Keratinocyte (primary cell): ENCODE measurements at regions not wholly inside any gene's neighbourhood (a gene's known extent, or its start where the extent isn't known, plus 50 kb on each side); places are given as distances from the start of the nearest gene placed in this dataset.

ENCODE experiments used
- DNase-seq: peaks from one replicate; pipeline ENCODE4 v3.0.0-alpha.2; 2011; ENCODE audit warnings: low read depth, missing footprints, low spot score
- FAIRE-seq: peaks from 2 replicates; lab custom pipeline; 2011; peaks lifted over from hg19 to GRCh38; lab: Jason Lieb, UNC
- H2AFZ ChIP-seq: 2 replicates; pipeline ENCODE4 v1.6.0; 2012; ENCODE audit warnings: low read length, control low read depth, inconsistent platforms; ENCODE audit not compliant: control insufficient read depth
- H3K27ac ChIP-seq: 2 replicates; pipeline ENCODE4 v1.5.1; 2011; ENCODE audit warnings: low read length; ENCODE audit not compliant: control insufficient read depth, insufficient read depth
- H3K27me3 ChIP-seq: 3 replicates; pipeline ENCODE4 v1.6.0; 2011; ENCODE audit warnings: low read length; ENCODE audit not compliant: control insufficient read depth, insufficient read depth; ENCODE audit errors: extremely low read depth
- H3K36me3 ChIP-seq, 2 experiments: 2 replicates in 1 of 2; 3 replicates in 1 of 2; pipeline ENCODE4 v1.5.1; 2011; ENCODE audit warnings: low read length in 2 of 2, mild to moderate bottlenecking in 1 of 2; ENCODE audit not compliant: control insufficient read depth in 2 of 2, insufficient read depth in 2 of 2; ENCODE audit errors: extremely low read depth in 1 of 2
- H3K4me1 ChIP-seq: 3 replicates; pipeline ENCODE4 v1.5.1; 2011; ENCODE audit warnings: low read length; ENCODE audit not compliant: control insufficient read depth, insufficient read depth; ENCODE audit errors: extremely low read depth
- H3K4me2 ChIP-seq: 3 replicates; pipeline ENCODE4 v1.6.0; 2011; ENCODE audit warnings: low read depth, low read length; ENCODE audit not compliant: control insufficient read depth, insufficient read depth; ENCODE audit errors: extremely low read depth
- H3K4me3 ChIP-seq, 3 experiments: fragments of 200-600 bp in 1 of 3; sonication (generic) in 1 of 3; 2 replicates in 2 of 3; 3 replicates in 1 of 3; pipeline ENCODE4 v1.5.1; 2011 to 2016; ENCODE audit warnings: low read length in 3 of 3, mild to moderate bottlenecking in 3 of 3, control low read depth in 2 of 3, inconsistent platforms in 1 of 3, low read depth in 1 of 3, mixed read lengths in 1 of 3, mixed run types in 1 of 3, moderate library complexity in 1 of 3; ENCODE audit not compliant: control insufficient read depth in 2 of 3, insufficient read depth in 2 of 3; ENCODE audit errors: extremely low read depth in 1 of 3
- H3K79me2 ChIP-seq: 2 replicates; pipeline ENCODE4 v1.6.0; 2012; ENCODE audit warnings: low read length; ENCODE audit not compliant: control insufficient read depth, insufficient read depth
- H3K9ac ChIP-seq: 3 replicates; pipeline ENCODE4 v1.6.0; 2011; ENCODE audit warnings: low read length; ENCODE audit not compliant: control insufficient read depth, insufficient read depth; ENCODE audit errors: extremely low read depth
- H3K9me1 ChIP-seq: 3 replicates; pipeline ENCODE4 v1.6.0; 2011; ENCODE audit warnings: low read length; ENCODE audit not compliant: control insufficient read depth, insufficient read depth; ENCODE audit errors: extremely low read depth
- H3K9me3 ChIP-seq: 2 replicates; pipeline ENCODE4 v1.5.1; 2012; ENCODE audit warnings: low read depth, low read length; ENCODE audit not compliant: control insufficient read depth
- H4K20me1 ChIP-seq: 3 replicates; pipeline ENCODE4 v1.6.0; 2011; ENCODE audit warnings: low read length; ENCODE audit not compliant: control insufficient read depth, insufficient read depth; ENCODE audit errors: extremely low read depth
- CTCF ChIP-seq, 3 experiments: IDR thresholded peaks in 1 of 3; conservative IDR thresholded peaks in 1 of 3; optimal IDR thresholded peaks in 1 of 3; 2 replicates in 2 of 3; 3 replicates in 1 of 3; pipeline versions ENCODE3 to v1.5.1; 2011; ENCODE audit warnings: low read length in 3 of 3, mild to moderate bottlenecking in 3 of 3, moderate library complexity in 2 of 3, control low read depth in 1 of 3, inconsistent platforms in 1 of 3; ENCODE audit not compliant: insufficient read depth in 2 of 3; ENCODE audit errors: extremely low read depth in 1 of 3
- EZH2 ChIP-seq: IDR thresholded peaks from one replicate; pipeline ENCODE4 v1.6.1; 2012; ENCODE audit warnings: inconsistent platforms, mild to moderate bottlenecking, low read length, moderate library complexity
- dilution Hi-C: fragments of 300-500 bp; cut with MboI; formaldehyde crosslinking; loops from one replicate; pipeline ENCODE4 v1.7.0; 2020; ENCODE audit warnings: low sequenced_read_pairs; ENCODE audit not compliant: extremely low pct_ligation_motif_present

DNA sequence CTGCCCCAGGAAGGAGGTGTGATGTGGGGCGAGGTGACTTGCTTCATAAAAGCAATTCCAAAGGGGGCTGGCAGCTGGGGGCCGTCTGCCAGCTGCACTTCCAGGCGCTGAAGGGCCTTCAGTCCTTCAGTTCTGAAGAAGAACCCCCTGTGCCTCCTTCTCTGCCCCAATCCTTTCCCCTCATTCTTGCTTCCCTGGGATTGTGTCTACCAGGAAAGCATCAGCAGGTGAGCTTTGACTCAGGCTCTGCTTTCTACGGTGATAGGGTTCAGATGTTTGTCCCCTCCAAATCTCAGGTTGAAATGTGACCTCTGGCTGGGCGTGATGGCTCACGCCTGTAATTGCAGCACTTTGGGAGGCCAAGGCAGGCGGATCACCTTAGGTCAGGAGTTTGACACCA, 52.5 kb upstream of the NKD1 start:
- no peaks in the 10 kb centered on the region for H3K27me3 ChIP-seq
- DNase-seq (no peak), FAIRE-seq (no peak)
- H3K36me3 ChIP-seq, result no peaks in the 10 kb centered on the region
- no peaks in the 10 kb centered on the region for H3K9me1 ChIP-seq
- no peaks in the 10 kb centered on the region for H3K79me2 ChIP-seq
- no peak overlapping the region for H2AFZ ChIP-seq
- dilution Hi-C loops, result no loop called here
- no peak overlapping the region for H3K4me2 ChIP-seq
- H3K4me3 ChIP-seq, result no peak overlapping the region
- no peak overlapping the region for H3K9ac ChIP-seq
- TF ChIP-seq CTCF (optimal IDR thresholded peaks at IDR 0.05 in 1 of 3, IDR thresholded peaks at IDR 0.05 in 1 of 3, conservative IDR thresholded peaks at IDR 0.05 in 1 of 3; ENCODE audit: extremely low read depth in 1 of 3, insufficient read depth in 2 of 3, low read length in 3 of 3), result no peak
- TF ChIP-seq EZH2, result no peak
- no peaks in the 10 kb centered on the region for H4K20me1 ChIP-seq
- H3K27ac ChIP-seq, result no peak overlapping the region
- H3K4me1 ChIP-seq, result no peaks in the 10 kb centered on the region
- H3K9me3 ChIP-seq, result no peaks in the 10 kb centered on the region

DNA sequence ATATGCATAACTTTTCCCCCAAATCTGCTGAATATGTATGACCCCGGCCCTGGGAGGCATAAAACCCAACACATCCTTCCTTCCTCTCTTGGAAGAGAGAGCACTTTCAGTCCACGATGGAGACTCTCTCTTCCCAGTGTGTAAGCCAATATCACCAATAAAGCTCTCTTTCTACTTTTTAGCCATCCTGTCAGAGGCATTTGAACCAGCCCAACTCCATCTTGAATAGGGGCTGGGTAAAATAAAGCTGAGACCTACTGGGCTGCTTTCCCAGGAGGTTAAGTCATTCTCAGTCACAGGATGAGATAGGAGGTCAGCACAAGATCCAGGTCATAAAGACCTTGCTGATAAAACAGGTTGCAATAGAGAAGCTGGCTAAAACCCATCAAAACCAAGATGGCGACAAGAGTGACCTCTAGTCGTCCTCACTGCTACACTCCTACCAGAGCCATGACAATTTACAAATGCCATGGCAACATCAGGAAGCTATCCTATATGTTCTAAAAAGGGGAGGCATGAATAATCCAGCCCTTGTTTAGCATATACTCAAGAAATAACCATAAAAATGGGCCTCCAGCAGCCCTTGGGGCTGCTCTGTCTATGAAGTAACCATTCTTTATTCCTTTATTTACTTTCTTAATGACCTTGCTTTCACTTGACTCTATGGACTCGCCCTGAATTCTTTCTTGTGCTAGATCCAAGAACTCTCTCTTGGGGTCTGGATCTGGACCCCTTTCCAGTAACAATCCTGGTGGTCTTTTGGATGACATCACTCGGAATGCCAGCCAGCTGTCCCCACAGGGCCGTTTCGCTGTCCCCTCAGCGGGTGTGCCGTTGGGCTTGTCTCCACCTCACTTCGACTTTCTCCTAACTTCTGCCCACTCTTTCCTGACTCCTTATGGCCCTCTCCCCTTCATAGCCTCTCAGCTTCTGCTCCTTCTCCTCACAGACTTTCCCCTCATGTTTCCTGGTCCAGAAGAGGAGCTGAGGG, 53.4 kb upstream of the NKD1 start:
- Histone ChIP-seq H2AFZ (no peak overlapping the region), H3K9me3 (no peaks in the 10 kb centered on the region), H3K4me1 (no peaks in the 10 kb centered on the region), H3K9ac (no peak overlapping the region), H3K4me2 (no peak overlapping the region), H3K9me1 (no peaks in the 10 kb centered on the region), H3K4me3 (no peak overlapping the region), H3K79me2 (no peaks in the 10 kb centered on the region), H4K20me1 (no peaks in the 10 kb centered on the region), H3K36me3 (no peaks in the 10 kb centered on the region), H3K27me3 (no peaks in the 10 kb centered on the region), H3K27ac (no peak overlapping the region)
- DNase-seq (no peak), FAIRE-seq (no peak)
- TF ChIP-seq EZH2 (no peak), CTCF (optimal IDR thresholded peaks at IDR 0.05 in 1 of 3, IDR thresholded peaks at IDR 0.05 in 1 of 3, conservative IDR thresholded peaks at IDR 0.05 in 1 of 3; ENCODE audit: extremely low read depth in 1 of 3, insufficient read depth in 2 of 3, low read length in 3 of 3) (no peak)
- dilution Hi-C loops, result no loop called here
